Activated CD8-positive, alpha-beta T cell treated with anti-CD3 and anti-CD28 coated beads, Interleukin-2, amount 10 ng/mL, durations not matched to agents 7 days and 5 days (primary cell): ENCODE measurements at regions not wholly inside any gene's neighbourhood (a gene's known extent, or its start where the extent isn't known, plus 50 kb on each side); places are given as distances from the start of the nearest gene placed in this dataset.

ENCODE experiments used
- ATAC-seq: fragments of 150-1000 bp; cut with Tn5 transposase; one replicate; pipeline ENCODE4 v1.10.0; 2021; ENCODE audit warnings: moderate library complexity
- CTCF ChIA-PET: fragments of 350-600 bp; sonication (Branson Sonifier 250); formaldehyde crosslinking; loops from one replicate; lab custom pipeline; 2021; ENCODE audit warnings: antibody characterized with exemption; lab: Charles Lee
- POLR2A ChIA-PET: fragments of 350-600 bp; sonication (Branson Sonifier 250); formaldehyde crosslinking; loops from one replicate; lab custom pipeline; 2021; ENCODE audit warnings: antibody characterized with exemption; lab: Charles Lee
- DNase-seq: peaks from one replicate; pipeline ENCODE4 v3.0.0-alpha.2; 2020
- H3K27ac Mint-ChIP-seq: one replicate; pipeline ENCODE4 v1.8.0; 2021; ENCODE audit warnings: mild to moderate bottlenecking, mixed read lengths
- H3K27me3 Mint-ChIP-seq: one replicate; pipeline ENCODE4 v1.8.0; 2021; ENCODE audit warnings: low read depth, mixed read lengths
- H3K36me3 Mint-ChIP-seq: one replicate; pipeline ENCODE4 v1.8.0; 2021; ENCODE audit warnings: low read depth, mixed read lengths
- H3K4me1 Mint-ChIP-seq: one replicate; pipeline ENCODE4 v1.8.0; 2021; ENCODE audit warnings: low read depth, mixed read lengths
- H3K4me3 Mint-ChIP-seq: one replicate; pipeline ENCODE4 v1.8.0; 2021; ENCODE audit warnings: mild to moderate bottlenecking, mixed read lengths
- H3K9me3 Mint-ChIP-seq: one replicate; pipeline ENCODE4 v1.8.0; 2022; ENCODE audit warnings: mixed read lengths; ENCODE audit not compliant: insufficient read depth

DNA sequence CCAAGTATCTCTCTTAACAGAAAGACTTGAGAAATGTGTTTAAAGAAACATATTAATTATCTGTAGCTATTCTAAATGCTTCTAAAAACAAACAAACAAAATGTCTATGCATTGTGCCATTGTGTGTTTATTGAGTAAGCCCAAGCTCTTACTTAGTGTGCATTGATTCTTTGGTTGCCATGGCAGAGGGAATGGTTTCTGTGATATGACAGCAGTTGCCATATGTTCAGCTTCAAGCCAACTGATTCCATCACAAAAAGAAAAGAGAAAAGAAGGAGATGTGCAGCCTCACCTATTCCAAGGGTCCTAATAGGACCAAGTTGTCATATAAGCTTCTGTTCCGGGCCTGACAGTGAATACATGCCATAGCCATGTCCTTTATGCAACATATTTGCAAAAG lies 457.5 kb downstream of the TOX3 start:
- Mint-ChIP-seq H3K36me3 (no peaks in the 10 kb centered on the region), H3K4me1 (no peaks in the 10 kb centered on the region), H3K4me3 (no peak overlapping the region), H3K27me3 (no peaks in the 10 kb centered on the region), H3K27ac (no peak overlapping the region), H3K9me3 (peaks cover 10% of the 10 kb centered on the region)
- POLR2A ChIA-PET = no interaction called here
- ATAC-seq (no peak), DNase-seq (no peak)
- CTCF ChIA-PET = no interaction called here

DNA sequence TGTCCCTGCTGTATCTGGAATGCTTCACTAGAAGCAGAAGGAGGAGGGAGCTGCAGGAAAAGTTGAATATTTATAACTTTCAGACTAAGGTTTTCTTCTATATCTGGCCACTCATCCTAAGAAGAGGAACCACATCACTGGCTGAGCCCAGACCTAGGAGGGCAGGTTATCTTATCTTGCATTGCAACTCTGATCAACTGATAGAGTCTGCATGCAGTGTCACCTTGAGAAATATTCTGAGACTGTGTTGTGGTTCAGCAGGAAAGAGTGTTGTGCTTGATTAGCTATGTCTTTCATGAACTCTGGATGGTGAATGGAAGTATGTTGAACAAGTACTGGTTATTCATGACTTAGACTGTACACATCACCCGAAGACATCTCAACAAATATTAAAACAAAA lies 460.0 kb downstream of the TOX3 start:
- peaks cover 9% of the 10 kb centered on the region for H3K9me3 Mint-ChIP-seq
- ChIA-PET CTCF (no interaction called here), POLR2A (no interaction called here)
- no peaks in the 10 kb centered on the region for H3K4me1 Mint-ChIP-seq
- H3K4me3 Mint-ChIP-seq = no peak overlapping the region
- H3K27me3 Mint-ChIP-seq = no peaks in the 10 kb centered on the region
- no peak overlapping the region for H3K27ac Mint-ChIP-seq
- H3K36me3 Mint-ChIP-seq = no peaks in the 10 kb centered on the region
- DNase-seq = no peak
- no peak for ATAC-seq

DNA sequence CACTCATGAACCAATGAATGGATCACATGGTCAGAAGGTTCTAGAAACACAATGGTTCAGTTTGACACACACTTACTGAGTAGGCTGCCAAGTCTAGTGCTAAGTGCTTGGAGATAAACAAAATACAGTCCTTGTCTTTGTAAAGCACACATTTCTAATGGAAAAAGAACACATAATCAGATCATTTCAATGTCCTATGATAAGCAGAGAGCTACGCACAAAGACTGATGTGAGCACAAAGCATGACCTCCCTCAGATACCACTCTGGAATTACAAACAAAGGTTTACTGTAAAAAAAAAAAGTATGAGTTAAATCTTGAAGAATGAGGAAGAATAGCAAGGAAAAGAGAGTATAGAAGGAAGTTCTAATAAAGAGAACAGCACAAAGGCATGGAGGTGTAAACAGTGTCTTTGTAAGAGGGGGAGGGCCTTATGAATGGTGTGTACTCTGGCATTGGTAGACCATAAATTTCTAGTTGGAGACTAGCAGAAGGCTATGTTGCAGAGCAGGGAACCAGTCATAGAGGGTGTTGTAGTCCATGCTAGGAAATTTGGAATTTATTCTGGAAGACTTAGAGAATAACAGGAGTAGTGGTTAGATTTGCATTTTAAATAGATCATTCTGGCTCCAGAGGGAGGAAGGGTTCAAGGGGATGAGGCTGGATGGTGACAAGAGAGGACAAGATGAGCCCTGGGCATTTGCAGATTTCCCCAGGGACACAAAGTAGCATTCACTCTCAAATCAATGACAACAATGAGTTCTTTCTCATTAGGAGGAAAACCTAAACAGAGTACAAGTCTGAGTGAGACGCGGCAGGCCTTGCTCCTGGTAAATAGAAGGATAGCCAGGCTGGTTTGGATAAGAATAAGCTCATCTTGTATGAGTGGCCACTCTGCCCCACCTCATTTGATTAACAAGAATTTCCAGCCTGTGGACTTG lies 468.0 kb downstream of the TOX3 start:
- POLR2A ChIA-PET = no interaction called here
- Mint-ChIP-seq H3K36me3 (no peaks in the 10 kb centered on the region), H3K4me1 (no peaks in the 10 kb centered on the region), H3K27ac (no peak overlapping the region), H3K27me3 (no peaks in the 10 kb centered on the region), H3K9me3 (no peaks in the 10 kb centered on the region), H3K4me3 (no peak overlapping the region)
- CTCF ChIA-PET = no interaction called here
- DNase-seq (no peak), ATAC-seq (no peak)

DNA sequence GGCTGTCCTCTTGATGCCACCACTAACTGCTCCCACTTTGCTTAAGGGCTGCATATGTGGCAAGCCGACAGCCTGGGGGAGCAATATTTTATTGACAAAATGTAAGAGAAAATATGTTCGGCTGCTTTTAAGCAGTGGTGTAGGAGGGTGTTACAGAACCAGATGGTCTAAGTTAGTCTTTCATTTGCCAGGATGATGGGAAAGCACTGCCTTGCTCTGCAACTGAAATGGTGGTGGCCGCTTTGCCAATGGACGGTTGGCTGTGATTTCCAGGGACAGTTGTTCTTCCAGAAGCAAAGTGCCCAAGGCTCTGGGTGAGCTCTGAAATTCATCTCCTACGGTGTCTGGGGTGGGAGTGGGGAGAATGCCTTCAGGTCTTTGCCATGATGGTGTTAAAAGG lies 469.3 kb downstream of the TOX3 start:
- no peak for DNase-seq
- Mint-ChIP-seq H3K9me3 (no peaks in the 10 kb centered on the region), H3K4me3 (no peak overlapping the region), H3K4me1 (no peaks in the 10 kb centered on the region), H3K27ac (no peak overlapping the region), H3K27me3 (no peaks in the 10 kb centered on the region), H3K36me3 (no peaks in the 10 kb centered on the region)
- CTCF ChIA-PET = no interaction called here
- POLR2A ChIA-PET = no interaction called here
- no peak for ATAC-seq

DNA sequence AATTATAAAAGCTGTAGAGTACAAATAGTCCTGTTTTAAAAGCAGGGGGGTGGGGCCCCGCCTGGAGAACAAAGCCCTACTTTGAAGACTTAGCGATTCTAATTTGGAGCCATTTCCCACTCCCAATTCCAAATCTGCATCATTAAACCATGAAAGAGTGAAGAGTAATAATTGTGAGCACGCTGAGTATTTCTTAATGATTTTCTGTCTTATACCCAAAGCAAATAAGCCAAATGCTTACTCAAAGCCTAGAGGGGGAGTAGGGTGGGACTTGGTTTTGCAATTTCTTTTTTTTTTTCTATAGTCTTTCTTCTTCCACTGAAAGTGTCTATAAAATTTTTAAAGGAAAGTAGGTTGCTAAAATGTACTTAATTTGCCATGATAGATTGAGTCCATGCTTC lies 470.1 kb downstream of the TOX3 start:
- Mint-ChIP-seq H3K9me3 (no peaks in the 10 kb centered on the region), H3K4me1 (no peaks in the 10 kb centered on the region), H3K27ac (no peak overlapping the region), H3K4me3 (no peak overlapping the region), H3K36me3 (no peaks in the 10 kb centered on the region), H3K27me3 (no peaks in the 10 kb centered on the region)
- ChIA-PET POLR2A (no interaction called here), CTCF (no interaction called here)
- no peak for ATAC-seq
- DNase-seq = no peak

DNA sequence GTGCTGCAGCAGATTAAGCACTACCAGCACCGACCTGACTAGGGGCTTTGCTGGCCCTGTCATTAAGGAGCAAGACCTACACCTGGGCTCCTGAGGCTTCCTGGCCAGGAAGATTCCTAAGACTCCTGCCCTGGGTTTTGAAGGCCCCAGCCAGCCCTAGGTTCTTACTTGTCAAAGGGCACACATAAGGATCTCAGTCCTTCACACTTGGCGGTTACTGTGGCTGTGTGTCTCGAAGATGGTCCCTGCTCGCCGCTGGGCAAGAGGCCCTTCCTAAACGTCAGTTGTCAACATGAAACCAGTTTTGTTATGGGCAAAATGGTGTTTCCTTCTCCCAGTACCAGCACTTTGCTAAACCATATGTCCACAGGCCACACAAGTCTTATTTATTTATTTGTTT lies 470.6 kb downstream of the TOX3 start:
- ATAC-seq = no peak
- Mint-ChIP-seq H3K27ac (no peak overlapping the region), H3K9me3 (no peaks in the 10 kb centered on the region), H3K27me3 (no peaks in the 10 kb centered on the region), H3K4me1 (no peaks in the 10 kb centered on the region), H3K4me3 (no peak overlapping the region), H3K36me3 (no peaks in the 10 kb centered on the region)
- POLR2A ChIA-PET = no interaction called here
- no peak for DNase-seq
- CTCF ChIA-PET = no interaction called here

DNA sequence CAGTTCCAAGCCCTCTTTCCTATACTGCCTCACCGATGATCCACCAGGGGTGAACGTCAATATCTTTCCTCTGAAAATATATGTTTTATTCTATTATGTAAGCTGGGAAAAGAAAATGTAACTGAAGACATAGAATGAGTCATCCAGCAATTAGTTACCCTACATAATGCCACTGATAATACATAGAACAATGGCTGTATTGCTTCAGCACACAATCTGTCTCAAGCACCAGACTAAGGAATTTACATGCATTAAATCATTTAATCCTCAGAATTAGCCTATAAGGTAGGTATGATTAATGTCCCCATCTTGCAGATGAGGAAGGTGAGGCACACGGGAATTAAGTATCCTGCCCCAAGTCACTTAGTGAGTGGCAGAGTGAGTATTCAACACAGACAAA lies 472.8 kb downstream of the TOX3 start:
- ChIA-PET POLR2A (no interaction called here), CTCF (no interaction called here)
- Mint-ChIP-seq H3K27me3 (no peaks in the 10 kb centered on the region), H3K4me1 (no peaks in the 10 kb centered on the region), H3K27ac (no peak overlapping the region), H3K9me3 (no peaks in the 10 kb centered on the region), H3K36me3 (no peaks in the 10 kb centered on the region), H3K4me3 (no peak overlapping the region)
- ATAC-seq (no peak), DNase-seq (no peak)

DNA sequence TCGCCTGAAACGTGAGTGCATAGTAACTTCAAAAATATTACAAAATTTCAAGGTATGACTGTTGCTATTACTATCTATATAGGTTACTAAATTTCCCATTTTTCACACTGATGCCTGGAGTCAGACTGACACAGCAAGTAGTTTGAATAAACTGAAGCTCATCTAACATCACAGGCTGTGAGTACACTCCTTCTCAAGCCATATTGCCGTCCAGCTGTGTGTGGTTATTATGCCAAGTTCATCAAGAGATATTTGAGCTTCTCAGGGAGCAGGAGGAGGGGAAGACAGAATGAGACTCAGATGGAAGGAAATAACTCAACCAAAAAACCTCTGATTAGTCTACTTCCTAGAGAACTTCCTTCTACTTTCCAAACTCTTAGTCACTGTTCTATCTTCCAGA lies 473.9 kb downstream of the TOX3 start:
- H3K27ac Mint-ChIP-seq = no peak overlapping the region
- DNase-seq (no peak), ATAC-seq (no peak)
- CTCF ChIA-PET = no interaction called here
- H3K9me3 Mint-ChIP-seq = no peaks in the 10 kb centered on the region
- no peaks in the 10 kb centered on the region for H3K27me3 Mint-ChIP-seq
- no peak overlapping the region for H3K4me3 Mint-ChIP-seq
- H3K4me1 Mint-ChIP-seq = no peaks in the 10 kb centered on the region
- POLR2A ChIA-PET = no interaction called here
- no peaks in the 10 kb centered on the region for H3K36me3 Mint-ChIP-seq

DNA sequence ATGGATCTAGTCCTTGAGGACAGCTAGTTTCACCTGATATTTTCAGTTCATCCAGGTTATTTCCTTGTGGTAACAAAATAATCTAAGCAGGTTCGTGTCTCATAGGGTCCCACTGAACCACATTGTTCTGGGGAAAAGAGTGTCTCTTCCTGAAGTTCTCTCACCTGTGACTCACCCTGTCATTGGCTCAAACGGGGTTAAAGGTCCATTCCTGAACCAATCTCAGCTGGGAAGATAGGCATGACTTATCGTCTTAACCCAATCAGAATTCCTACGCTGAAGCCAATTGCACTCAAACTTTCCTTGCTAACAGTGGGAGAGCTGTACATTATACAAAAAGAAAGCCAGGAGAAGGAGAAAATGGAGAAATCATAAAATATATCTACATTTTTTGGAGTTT lies 475.8 kb downstream of the TOX3 start:
- no peak overlapping the region for H3K4me3 Mint-ChIP-seq
- no peak for DNase-seq
- no peaks in the 10 kb centered on the region for H3K4me1 Mint-ChIP-seq
- H3K27me3 Mint-ChIP-seq = no peaks in the 10 kb centered on the region
- no peaks in the 10 kb centered on the region for H3K9me3 Mint-ChIP-seq
- no peaks in the 10 kb centered on the region for H3K36me3 Mint-ChIP-seq
- no peak for ATAC-seq
- H3K27ac Mint-ChIP-seq = no peak overlapping the region
- POLR2A ChIA-PET = no interaction called here
- CTCF ChIA-PET = no interaction called here

DNA sequence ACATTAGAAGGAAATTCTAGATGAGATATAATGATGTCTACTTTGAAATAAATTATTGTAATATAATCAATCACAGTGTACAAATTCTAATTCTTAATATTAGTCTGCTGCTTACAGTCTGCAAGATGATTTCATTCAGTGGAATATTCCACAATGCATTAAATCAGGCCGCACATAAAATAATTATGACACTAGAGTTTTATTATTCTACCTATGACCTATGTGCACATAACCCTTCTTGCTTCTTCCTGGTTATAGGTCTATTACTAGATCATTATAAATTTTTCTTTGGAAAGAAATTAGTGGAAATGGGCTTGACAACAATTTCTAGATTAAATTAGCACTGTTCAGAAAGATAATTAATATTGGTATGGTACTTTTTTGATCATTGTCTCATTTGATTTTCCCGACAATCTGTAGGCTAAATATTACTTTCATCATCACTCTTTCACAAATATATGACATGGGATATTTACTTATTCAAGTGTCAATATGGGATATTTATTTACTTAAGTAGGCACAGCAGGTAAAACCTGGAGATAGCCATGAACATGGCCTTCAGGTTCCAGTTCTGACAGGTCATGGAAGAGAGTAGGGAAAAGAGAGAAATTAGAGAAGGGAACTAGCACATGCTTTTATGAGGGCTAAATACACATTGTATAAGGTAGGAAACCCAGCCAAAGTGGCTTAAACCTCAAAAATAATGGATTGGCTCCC lies 476.4 kb downstream of the TOX3 start:
- CTCF ChIA-PET = no interaction called here

DNA sequence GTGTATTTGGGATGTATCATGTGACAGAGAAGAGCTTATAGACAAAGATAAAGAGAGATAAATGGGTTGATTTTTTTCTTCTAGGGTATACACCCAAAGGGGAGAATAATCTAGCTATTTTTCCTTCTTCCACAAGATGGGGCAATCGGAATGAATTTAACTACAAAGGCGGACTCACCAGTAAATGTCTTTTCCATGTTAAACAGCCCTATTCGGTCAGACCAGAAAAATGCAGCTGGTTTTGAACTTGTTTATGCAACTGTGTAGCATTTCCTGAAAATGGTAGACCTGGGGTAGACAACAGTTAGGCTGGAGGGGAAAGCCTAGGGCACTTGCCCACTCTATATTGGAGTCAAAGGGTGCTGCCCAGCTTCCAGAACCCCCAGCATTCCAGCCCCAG lies 477.1 kb downstream of the TOX3 start:
- Mint-ChIP-seq H3K27me3 (no peaks in the 10 kb centered on the region), H3K4me1 (no peaks in the 10 kb centered on the region), H3K27ac (no peak overlapping the region), H3K36me3 (no peaks in the 10 kb centered on the region), H3K9me3 (no peaks in the 10 kb centered on the region), H3K4me3 (no peak overlapping the region)
- CTCF ChIA-PET = no interaction called here
- no peak for DNase-seq
- POLR2A ChIA-PET = no interaction called here
- no peak for ATAC-seq

More for the DNA sequence above, 476.4 kb downstream of the TOX3 start:
- H3K36me3 Mint-ChIP-seq = no peaks in the 10 kb centered on the region
- ATAC-seq (no peak), DNase-seq (no peak)
- no peaks in the 10 kb centered on the region for H3K4me1 Mint-ChIP-seq
- H3K9me3 Mint-ChIP-seq = no peaks in the 10 kb centered on the region
- POLR2A ChIA-PET = no interaction called here
- no peak overlapping the region for H3K4me3 Mint-ChIP-seq
- H3K27ac Mint-ChIP-seq = no peak overlapping the region
- no peaks in the 10 kb centered on the region for H3K27me3 Mint-ChIP-seq

DNA sequence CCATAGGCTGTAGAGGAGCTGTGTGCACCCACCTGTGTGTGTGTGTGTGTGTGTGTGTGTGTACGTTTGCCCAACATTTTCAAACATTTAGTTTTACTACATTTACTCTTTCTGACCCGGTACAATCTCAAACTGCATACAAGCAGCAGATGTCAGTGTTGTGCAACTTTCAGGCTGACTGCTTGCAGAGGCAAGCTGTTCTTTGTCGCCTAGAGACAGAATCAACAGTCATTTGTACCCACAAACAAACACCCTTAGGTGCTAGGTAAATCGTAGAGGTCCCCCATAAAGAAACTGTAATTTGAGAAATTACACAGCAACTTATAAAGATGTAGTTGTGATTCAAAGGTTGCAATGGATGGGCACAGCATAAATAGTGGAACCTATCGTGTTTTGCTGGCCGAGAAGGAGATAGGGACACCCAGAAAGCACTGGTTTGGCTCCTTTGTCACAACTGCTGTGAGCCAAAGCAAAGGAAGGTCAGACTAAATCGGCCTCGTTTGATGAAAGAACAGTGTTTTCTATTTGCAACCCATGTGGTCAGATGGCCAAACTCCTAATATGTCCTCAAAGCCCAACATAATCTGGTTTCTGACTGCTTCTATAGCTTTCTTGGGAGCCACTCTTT lies 478.4 kb downstream of the TOX3 start:
- no peaks in the 10 kb centered on the region for H3K36me3 Mint-ChIP-seq
- H3K4me1 Mint-ChIP-seq = no peaks in the 10 kb centered on the region
- no peak for ATAC-seq
- no peak overlapping the region for H3K4me3 Mint-ChIP-seq
- CTCF ChIA-PET = no interaction called here
- POLR2A ChIA-PET = no interaction called here
- H3K27me3 Mint-ChIP-seq = no peaks in the 10 kb centered on the region
- H3K27ac Mint-ChIP-seq = no peak overlapping the region
- DNase-seq = no peak
- H3K9me3 Mint-ChIP-seq = no peaks in the 10 kb centered on the region
